ENCODE measurements at regions not wholly inside any gene's neighbourhood (a gene's known extent, or its start where the extent isn't known, plus 50 kb on each side); places are given as distances from the start of the nearest gene placed in this dataset.

- POLR2A ChIA-PET = no interaction called here
These were observed 138.2 kb downstream of the VAPA start for GRCh38 chr18:10051877-10052631.

GRCh38 chr18:10052871-10053270 lies 139.1 kb downstream of the VAPA start:
- H3K36me3 ChIP-seq (ENCODE audit: control insufficient read depth, insufficient read depth, low read length) = no peaks in the 10 kb centered on the region
- intact Hi-C loops (cut with micrococcal nuclease; ENCODE audit: unreplicated experiment) = no loop called here
- TF ChIP-seq CTCF (IDR thresholded peaks at IDR 0.05; ENCODE audit: insufficient read depth in 1 of 2, low read depth in 1 of 2, low read length in 1 of 2, severe bottlenecking in 1 of 2, unreplicated experiment in 1 of 2) = no peak
- Mint-ChIP-seq H3K27me3 (ENCODE audit: insufficient read depth, unreplicated experiment) (peaks cover 4% of the 10 kb centered on the region), H3K4me3 (ENCODE audit: unreplicated experiment) (no peak overlapping the region), H3K36me3 (ENCODE audit: insufficient read depth, unreplicated experiment) (no peaks in the 10 kb centered on the region), H3K9me3 (ENCODE audit: unreplicated experiment) (no peaks in the 10 kb centered on the region), H3K27ac (ENCODE audit: unreplicated experiment) (no peak overlapping the region), H3K4me1 (ENCODE audit: low read depth, unreplicated experiment) (no peaks in the 10 kb centered on the region)
- no peak overlapping the region for H3K4me3 ChIP-seq (ENCODE audit: low read depth, low read length)
- DNase-seq = no peak
- no peaks in the 10 kb centered on the region for H3K27me3 ChIP-seq (replicated peaks; ENCODE audit: control insufficient read depth, insufficient read depth, low read length)
- no TSS peak for BruUV-seq (replicated peaks)
- ChIA-PET CTCF (no interaction called here), POLR2A (no interaction called here)
- H3K4me1 ChIP-seq = no peaks in the 10 kb centered on the region
- H3K9me3 ChIP-seq = no peaks in the 10 kb centered on the region

More at GRCh38 chr18:10051877-10052631, 138.2 kb downstream of the VAPA start:
- Mint-ChIP-seq H3K27ac (ENCODE audit: unreplicated experiment) (no peak overlapping the region), H3K4me1 (ENCODE audit: low read depth, unreplicated experiment) (no peaks in the 10 kb centered on the region), H3K27me3 (ENCODE audit: insufficient read depth, unreplicated experiment) (peaks cover 6% of the 10 kb centered on the region), H3K36me3 (ENCODE audit: insufficient read depth, unreplicated experiment) (no peaks in the 10 kb centered on the region), H3K4me3 (ENCODE audit: unreplicated experiment) (no peak overlapping the region), H3K9me3 (ENCODE audit: unreplicated experiment) (no peaks in the 10 kb centered on the region)
- CTCF ChIA-PET = no interaction called here
- DNase-seq = no peak
- Histone ChIP-seq H3K36me3 (ENCODE audit: control insufficient read depth, insufficient read depth, low read length) (no peaks in the 10 kb centered on the region), H3K4me3 (ENCODE audit: low read depth, low read length) (no peak overlapping the region), H3K4me1 (no peaks in the 10 kb centered on the region), H3K27me3 (replicated peaks; ENCODE audit: control insufficient read depth, insufficient read depth, low read length) (no peaks in the 10 kb centered on the region), H3K9me3 (no peaks in the 10 kb centered on the region)
- BruUV-seq (replicated peaks) = no TSS peak
- no peak for TF ChIP-seq CTCF (IDR thresholded peaks at IDR 0.05; ENCODE audit: insufficient read depth in 1 of 2, low read depth in 1 of 2, low read length in 1 of 2, severe bottlenecking in 1 of 2, unreplicated experiment in 1 of 2)
- intact Hi-C loops (cut with micrococcal nuclease; ENCODE audit: unreplicated experiment) = no loop called here

DNA sequence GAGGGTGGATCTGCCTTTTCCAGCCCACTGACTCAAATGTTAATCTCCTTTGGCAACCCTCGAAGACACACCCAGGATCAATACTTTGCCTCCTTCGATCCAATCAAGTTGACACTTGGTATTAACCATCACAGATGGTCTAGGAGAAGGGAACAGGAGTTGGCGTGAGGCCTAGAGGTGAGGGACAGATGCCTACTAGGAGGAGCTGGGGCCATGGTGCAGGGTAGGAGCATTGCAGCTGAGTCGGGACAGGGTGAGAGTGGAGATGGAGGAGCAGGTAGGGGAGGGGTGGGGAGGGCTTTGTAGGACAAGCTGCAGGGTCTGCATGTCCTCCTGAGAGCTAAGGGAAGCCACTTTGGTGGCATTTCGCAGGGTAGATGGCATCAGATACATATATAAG lies 140.0 kb downstream of the VAPA start:
- Histone ChIP-seq H3K27me3 (replicated peaks; ENCODE audit: control insufficient read depth, insufficient read depth, low read length) (no peaks in the 10 kb centered on the region), H3K36me3 (ENCODE audit: control insufficient read depth, insufficient read depth, low read length) (no peaks in the 10 kb centered on the region), H3K4me1 (no peaks in the 10 kb centered on the region), H3K9me3 (no peaks in the 10 kb centered on the region), H3K4me3 (ENCODE audit: low read depth, low read length) (no peak overlapping the region)
- Mint-ChIP-seq H3K4me1 (ENCODE audit: low read depth, unreplicated experiment) (no peaks in the 10 kb centered on the region), H3K4me3 (ENCODE audit: unreplicated experiment) (no peak overlapping the region), H3K9me3 (ENCODE audit: unreplicated experiment) (no peaks in the 10 kb centered on the region), H3K36me3 (ENCODE audit: insufficient read depth, unreplicated experiment) (no peaks in the 10 kb centered on the region), H3K27me3 (ENCODE audit: insufficient read depth, unreplicated experiment) (no peaks in the 10 kb centered on the region), H3K27ac (ENCODE audit: unreplicated experiment) (no peak overlapping the region)
- DNase-seq = no peak
- ChIA-PET POLR2A (no interaction called here), CTCF (no interaction called here)
- intact Hi-C loops (cut with micrococcal nuclease; ENCODE audit: unreplicated experiment) = no loop called here
- TF ChIP-seq CTCF (IDR thresholded peaks at IDR 0.05; ENCODE audit: insufficient read depth in 1 of 2, low read depth in 1 of 2, low read length in 1 of 2, severe bottlenecking in 1 of 2, unreplicated experiment in 1 of 2) = no peak
- no TSS peak for BruUV-seq (replicated peaks)
